HEK293T (cell line): ENCODE measurements at regions not wholly inside any gene's neighbourhood (a gene's known extent, or its start where the extent isn't known, plus 50 kb on each side); places are given as distances from the start of the nearest gene placed in this dataset.

Experiments used
- ELF4 ChIP-seq: fragments of 450-650 bp; IDR thresholded peaks from 2 replicates; pipeline ENCODE4 v1.6.1; 2017; ENCODE audit warnings: antibody characterized with exemption
- FOXM1 ChIP-seq: fragments of 450-650 bp; IDR thresholded peaks from 2 replicates; pipeline ENCODE4 v1.6.1; 2017; ENCODE audit warnings: mild to moderate bottlenecking, borderline replicate concordance
- SP1 ChIP-seq: fragments of 450-650 bp; IDR thresholded peaks from 2 replicates; pipeline ENCODE4 v1.6.1; 2017
- TARDBP ChIP-seq: fragments of 450-650 bp; IDR thresholded peaks from 2 replicates; pipeline ENCODE4 v1.6.1; 2016
- ZNF384 ChIP-seq: fragments of 450-650 bp; IDR thresholded peaks from 2 replicates; pipeline ENCODE4 v1.6.1; 2016
- TF ChIP-seq, protein P1 (sequence below): fragments of 450-650 bp; IDR thresholded peaks from 2 replicates; pipeline ENCODE4 v1.6.1; 2016

DNA sequence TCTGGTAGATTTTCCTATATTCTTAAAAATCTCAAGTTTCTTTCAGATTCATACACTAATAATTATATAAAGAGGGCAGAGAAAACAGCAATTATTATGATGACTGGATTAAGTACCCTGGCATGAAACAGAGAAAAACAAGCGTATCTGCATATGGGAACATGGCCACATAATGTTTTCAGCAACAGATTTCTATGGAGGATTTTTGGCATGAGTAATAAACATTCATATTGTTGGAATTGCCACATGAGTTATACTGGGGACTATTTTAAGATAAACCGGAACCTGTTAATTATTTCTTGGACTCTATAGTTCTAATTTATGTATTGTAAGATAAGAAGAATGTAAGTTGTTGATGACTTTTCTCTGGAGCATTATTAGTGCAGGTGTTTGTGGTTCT lies 112.7 kb downstream of the OXSM start:
- no peak for TF ChIP-seq ELF4
- no peak for TF ChIP-seq FOXM1
- TF ChIP-seq ZNF384 = no peak
- TF ChIP-seq, protein P1, sequence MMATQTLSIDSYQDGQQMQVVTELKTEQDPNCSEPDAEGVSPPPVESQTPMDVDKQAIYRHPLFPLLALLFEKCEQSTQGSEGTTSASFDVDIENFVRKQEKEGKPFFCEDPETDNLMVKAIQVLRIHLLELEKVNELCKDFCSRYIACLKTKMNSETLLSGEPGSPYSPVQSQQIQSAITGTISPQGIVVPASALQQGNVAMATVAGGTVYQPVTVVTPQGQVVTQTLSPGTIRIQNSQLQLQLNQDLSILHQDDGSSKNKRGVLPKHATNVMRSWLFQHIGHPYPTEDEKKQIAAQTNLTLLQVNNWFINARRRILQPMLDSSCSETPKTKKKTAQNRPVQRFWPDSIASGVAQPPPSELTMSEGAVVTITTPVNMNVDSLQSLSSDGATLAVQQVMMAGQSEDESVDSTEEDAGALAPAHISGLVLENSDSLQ = no peak
- no peak for TF ChIP-seq TARDBP
- no peak for TF ChIP-seq SP1
